22Rv1 (cell line): ENCODE measurements at regions not wholly inside any gene's neighbourhood (a gene's known extent, or its start where the extent isn't known, plus 50 kb on each side); places are given as distances from the start of the nearest gene placed in this dataset.
"Not testable (repeated sequence)": the region's sequence is repeated elsewhere in the genome, so short reads cannot be mapped to it uniquely, and the experiment has no call there.

ENCODE experiments used
- H3K27ac ChIP-seq: fragments of 450-650 bp; 2 replicates; pipeline ENCODE4 v1.5.1; 2017
- CTCF ChIP-seq: fragments of 450-650 bp; IDR thresholded peaks from 2 replicates; pipeline ENCODE4 v1.5.1; 2017; ENCODE audit warnings: mild to moderate bottlenecking
- ZFX ChIP-seq: fragments of 450-650 bp; IDR thresholded peaks from 2 replicates; pipeline ENCODE4 v1.6.1; 2017; ENCODE audit warnings: antibody characterized with exemption, borderline replicate concordance

DNA sequence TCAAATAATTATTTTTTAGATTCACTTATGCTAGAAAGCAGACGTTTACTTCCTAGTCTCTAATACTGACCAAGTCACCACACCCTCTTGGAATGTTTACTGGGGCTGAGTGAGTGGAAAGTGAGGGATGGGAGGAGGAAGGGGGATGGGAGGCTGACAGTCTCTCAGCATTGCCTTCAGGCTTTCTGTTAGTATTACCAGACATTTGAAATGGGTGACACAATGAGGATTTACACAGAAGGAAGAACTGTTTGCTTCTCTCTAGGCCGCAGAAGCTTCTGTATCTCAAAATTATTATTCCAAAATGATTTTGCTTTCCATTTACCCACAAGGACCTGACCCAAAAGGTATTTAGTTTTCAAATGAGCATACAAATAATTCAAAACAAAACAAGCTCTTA, 232.8 kb upstream of the ZNF608 start:
- TF ChIP-seq ZFX (no peak), CTCF (no peak)
- peak overlapping the region; percentile 97 for H3K27ac ChIP-seq

GRCh38 chr5:124980163-124980941, 233.9 kb upstream of the ZNF608 start:
- TF ChIP-seq CTCF (no peak), ZFX (no peak)
- H3K27ac ChIP-seq = peak overlapping the region; percentile 97

GRCh38 chr5:124981901-124982300, 235.5 kb upstream of the ZNF608 start:
- H3K27ac ChIP-seq = peak overlapping the region; percentile 97
- no peak for TF ChIP-seq ZFX
- no peak for TF ChIP-seq CTCF

GRCh38 chr5:124986170-124986569, 239.7 kb upstream of the ZNF608 start:
- no peak overlapping the region for H3K27ac ChIP-seq
- TF ChIP-seq ZFX = no peak
- TF ChIP-seq CTCF = no peak

GRCh38 chr5:124986667-124987066, 240.2 kb upstream of the ZNF608 start:
- no peak overlapping the region for H3K27ac ChIP-seq
- TF ChIP-seq CTCF = no peak
- TF ChIP-seq ZFX = no peak

- not testable (repeated sequence) for H3K27ac ChIP-seq
Observed at GRCh38 chr5:124987786-124988185, 241.3 kb upstream of the ZNF608 start.

DNA sequence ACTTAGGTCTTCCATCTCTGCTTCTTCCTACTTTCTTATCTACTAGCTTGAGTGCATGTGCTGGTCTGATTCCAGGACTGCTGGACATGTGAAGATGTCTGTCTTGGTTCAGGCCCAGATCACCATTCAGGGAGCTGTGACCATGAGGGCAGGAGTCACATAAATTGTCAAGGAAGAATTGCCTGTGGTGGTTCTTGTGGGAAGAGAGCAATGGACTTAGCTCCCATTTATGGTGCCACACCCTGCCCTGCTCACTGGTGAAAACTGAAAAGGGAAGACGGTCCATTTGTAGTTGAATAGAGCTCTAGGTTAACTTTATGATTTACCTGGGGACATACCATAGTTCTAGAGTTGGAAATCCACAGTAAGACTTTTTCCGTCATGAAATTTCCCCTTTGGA, 244.3 kb upstream of the ZNF608 start:
- no peak overlapping the region for H3K27ac ChIP-seq
- TF ChIP-seq ZFX (no peak), CTCF (no peak)

DNA sequence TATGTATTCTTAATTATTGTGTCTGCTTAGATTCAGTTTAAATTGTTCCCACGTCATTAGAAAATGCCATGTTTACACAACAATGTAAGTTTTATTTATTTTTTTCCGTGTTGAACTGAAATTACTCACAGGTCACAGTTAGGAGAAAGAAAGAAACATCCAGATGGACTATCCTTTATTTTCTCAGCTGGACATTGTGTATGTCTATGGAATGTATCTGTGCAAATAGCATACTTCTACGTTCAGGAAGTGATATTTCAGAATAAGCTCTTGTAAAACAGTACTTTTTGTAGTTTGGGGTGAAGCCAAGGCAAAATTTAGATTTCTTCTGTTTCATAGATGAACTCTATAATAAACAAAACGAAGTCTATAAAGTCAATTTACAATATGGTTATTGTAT, 249.0 kb upstream of the ZNF608 start:
- TF ChIP-seq ZFX = no peak
- TF ChIP-seq CTCF = no peak
- no peak overlapping the region for H3K27ac ChIP-seq
